ENCODE measurements at regions not wholly inside any gene's neighbourhood (a gene's known extent, or its start where the extent isn't known, plus 50 kb on each side); places are given as distances from the start of the nearest gene placed in this dataset.

- no peak for TF ChIP-seq EZH2phosphoT487 (IDR thresholded peaks at IDR 0.05; ENCODE audit: insufficient read depth, low read depth)
- no peak for TF ChIP-seq EZH2 (IDR thresholded peaks at IDR 0.05; ENCODE audit: insufficient read depth, poor library complexity, severe bottlenecking)
Observed at GRCh38 chr3:56940321-56940720, 120.1 kb upstream of the SPATA12 start.
